ENCODE measurements at regions not wholly inside any gene's neighbourhood (a gene's known extent, or its start where the extent isn't known, plus 50 kb on each side); places are given as distances from the start of the nearest gene placed in this dataset.

GRCh38 chr12:126076515-126076914 is 1011.3 kb downstream of the AACS start:
- 23 to 43% (median 33%) methylated on average over 1 of the region's 1 CpG for WGBS, 4 donors
- Histone ChIP-seq H3K4me3 (no peak overlapping the region), H3K36me3 (no peaks in the 10 kb centered on the region), H3K9me3 (no peaks in the 10 kb centered on the region), H3K4me1 (no peaks in the 10 kb centered on the region), H3K27me3 (peaks cover 0 to 5% (median 0%) of the 10 kb centered on the region in 9 donors), H3K27ac (no peak overlapping the region)
- ATAC-seq = no peak
- TF ChIP-seq POLR2A (IDR thresholded peaks at IDR 0.05) = no peak
- TF ChIP-seq, protein P1, sequence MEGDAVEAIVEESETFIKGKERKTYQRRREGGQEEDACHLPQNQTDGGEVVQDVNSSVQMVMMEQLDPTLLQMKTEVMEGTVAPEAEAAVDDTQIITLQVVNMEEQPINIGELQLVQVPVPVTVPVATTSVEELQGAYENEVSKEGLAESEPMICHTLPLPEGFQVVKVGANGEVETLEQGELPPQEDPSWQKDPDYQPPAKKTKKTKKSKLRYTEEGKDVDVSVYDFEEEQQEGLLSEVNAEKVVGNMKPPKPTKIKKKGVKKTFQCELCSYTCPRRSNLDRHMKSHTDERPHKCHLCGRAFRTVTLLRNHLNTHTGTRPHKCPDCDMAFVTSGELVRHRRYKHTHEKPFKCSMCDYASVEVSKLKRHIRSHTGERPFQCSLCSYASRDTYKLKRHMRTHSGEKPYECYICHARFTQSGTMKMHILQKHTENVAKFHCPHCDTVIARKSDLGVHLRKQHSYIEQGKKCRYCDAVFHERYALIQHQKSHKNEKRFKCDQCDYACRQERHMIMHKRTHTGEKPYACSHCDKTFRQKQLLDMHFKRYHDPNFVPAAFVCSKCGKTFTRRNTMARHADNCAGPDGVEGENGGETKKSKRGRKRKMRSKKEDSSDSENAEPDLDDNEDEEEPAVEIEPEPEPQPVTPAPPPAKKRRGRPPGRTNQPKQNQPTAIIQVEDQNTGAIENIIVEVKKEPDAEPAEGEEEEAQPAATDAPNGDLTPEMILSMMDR (IDR thresholded peaks at IDR 0.05) = no peak
- intact Hi-C loops (cut with DNase I) = no loop called here
- DNase-seq = no peak

DNA sequence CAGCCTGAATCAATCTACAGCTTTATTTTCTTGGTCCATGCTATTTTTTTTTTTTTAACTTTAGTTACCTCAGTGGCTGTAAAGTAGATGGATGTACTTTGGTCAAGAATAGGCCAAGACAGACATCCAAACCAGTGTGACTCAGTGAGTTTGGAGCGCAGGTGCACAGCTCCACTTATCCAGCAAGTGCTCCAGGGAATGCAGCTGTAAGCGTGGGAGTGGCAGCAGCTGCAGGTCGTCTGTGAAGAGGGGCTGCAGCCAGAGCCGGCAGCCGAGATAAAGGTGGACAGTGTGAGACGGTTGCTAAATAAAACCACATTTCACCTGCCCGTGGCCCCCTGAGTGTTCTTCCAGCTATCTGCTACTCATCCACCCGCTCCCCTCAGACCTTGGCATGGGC is 1018.7 kb downstream of the AACS start:
- no peak overlapping the region for H3K27ac ChIP-seq
- ATAC-seq (no peak), DNase-seq (no peak)
- peaks cover 0 to 5% (median 0%) of the 10 kb centered on the region in 9 donors for H3K27me3 ChIP-seq
- H3K4me1 ChIP-seq = no peaks in the 10 kb centered on the region
- 61 to 68% (median 65%) methylated on average over 8 of the region's 8 CpGs for WGBS, 4 donors
- intact Hi-C loops (cut with DNase I) = no loop called here
- no peak overlapping the region for H3K4me3 ChIP-seq
- TF ChIP-seq, protein P1 (IDR thresholded peaks at IDR 0.05) = no peak
- no peak for TF ChIP-seq POLR2A (IDR thresholded peaks at IDR 0.05)
- H3K9me3 ChIP-seq = peaks cover 0 to 3% (median 0%) of the 10 kb centered on the region in 12 donors
- no peaks in the 10 kb centered on the region for H3K36me3 ChIP-seq

DNA sequence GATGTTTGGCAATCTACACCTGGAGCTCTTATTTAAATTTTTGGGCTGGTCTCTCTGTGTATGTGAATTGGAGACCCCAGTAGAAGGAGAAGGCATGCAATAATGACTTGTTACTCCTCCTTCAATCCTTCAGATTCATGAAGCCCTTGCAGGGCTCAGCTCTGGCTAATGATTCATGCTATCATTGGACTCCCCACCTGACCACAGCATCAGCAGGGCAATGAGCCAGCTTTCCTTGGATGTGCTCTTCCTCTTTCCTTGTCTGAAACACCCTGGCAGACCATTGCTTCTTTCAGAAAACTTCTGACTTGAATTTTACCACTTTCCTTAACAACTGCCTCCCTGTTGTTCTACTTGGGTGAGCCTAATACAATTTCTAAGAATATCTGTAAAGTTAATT is 1019.2 kb downstream of the AACS start:
- peaks cover 0 to 8% (median 0%) of the 10 kb centered on the region in 12 donors for H3K9me3 ChIP-seq
- ATAC-seq (no peak), DNase-seq (no peak)
- no peaks in the 10 kb centered on the region for H3K36me3 ChIP-seq
- intact Hi-C loops (cut with DNase I) = no loop called here
- H3K27me3 ChIP-seq = peaks cover 0 to 5% (median 0%) of the 10 kb centered on the region in 9 donors
- TF ChIP-seq, protein P1 (IDR thresholded peaks at IDR 0.05) = no peak
- TF ChIP-seq POLR2A (IDR thresholded peaks at IDR 0.05) = no peak
- H3K4me3 ChIP-seq = no peak overlapping the region
- no peak overlapping the region for H3K27ac ChIP-seq
- no peaks in the 10 kb centered on the region for H3K4me1 ChIP-seq

- H3K36me3 ChIP-seq = no peaks in the 10 kb centered on the region
- no peaks in the 10 kb centered on the region for H3K4me1 ChIP-seq
- no peaks in the 10 kb centered on the region for H3K27me3 ChIP-seq
- ATAC-seq (no peak), DNase-seq (no peak)
- no peak overlapping the region for H3K27ac ChIP-seq
- WGBS, 4 donors = 10 to 61% (median 44%) methylated on average over 3 of the region's 3 CpGs
- TF ChIP-seq, protein P1 (IDR thresholded peaks at IDR 0.05) = no peak
- no peak for TF ChIP-seq POLR2A (IDR thresholded peaks at IDR 0.05)
- no peak overlapping the region for H3K4me3 ChIP-seq
- H3K9me3 ChIP-seq = peaks cover 0 to 12% (median 0%) of the 10 kb centered on the region in 12 donors
- intact Hi-C loops (cut with DNase I) = no loop called here
Observed at GRCh38 chr12:126086242-126086641, 1021.0 kb downstream of the AACS start.

Data from heart left ventricle (tissue), 16 donors.